ENCODE measurements at regions not wholly inside any gene's neighbourhood (a gene's known extent, or its start where the extent isn't known, plus 50 kb on each side); places are given as distances from the start of the nearest gene placed in this dataset.
"Not testable (repeated sequence)": the region's sequence is repeated elsewhere in the genome, so short reads cannot be mapped to it uniquely, and the experiment has no call there.

- peak; percentile 11 for DNase-seq (ENCODE audit: low read depth)
Observed at GRCh38 chr13:84865783-84866221, 933.4 kb downstream of the SLITRK6 start.

GRCh38 chr13:84864341-84864740, 934.9 kb downstream of the SLITRK6 start:
- no peak for DNase-seq (ENCODE audit: low read depth)

GRCh38 chr13:84847107-84847506, 952.1 kb downstream of the SLITRK6 start:
- no peak for DNase-seq (ENCODE audit: low read depth)

- DNase-seq (ENCODE audit: low read depth), result no peak
Observed at GRCh38 chr13:84845907-84846619, 953.2 kb downstream of the SLITRK6 start.

- no peak for DNase-seq (ENCODE audit: low read depth)
Observed at GRCh38 chr13:84844473-84844872, 954.7 kb downstream of the SLITRK6 start.

- no peak for DNase-seq (ENCODE audit: low read depth)
Observed at GRCh38 chr13:84843368-84843767, 955.9 kb downstream of the SLITRK6 start.

GRCh38 chr13:84834201-84834600, 951.9 kb upstream of the SLITRK1 start:
- no peak for DNase-seq (ENCODE audit: low read depth)

GRCh38 chr13:84831666-84832657, 949.7 kb upstream of the SLITRK1 start:
- DNase-seq (ENCODE audit: low read depth), result no peak

GRCh38 chr13:84823528-84823927, 941.3 kb upstream of the SLITRK1 start:
- DNase-seq (ENCODE audit: low read depth), result no peak

GRCh38 chr13:84821261-84821660, 939.0 kb upstream of the SLITRK1 start:
- no peak for DNase-seq (ENCODE audit: low read depth)

- no peak for DNase-seq (ENCODE audit: low read depth)
Observed at GRCh38 chr13:84816567-84817105, 934.4 kb upstream of the SLITRK1 start.

GRCh38 chr13:84812789-84813188, 930.5 kb upstream of the SLITRK1 start:
- DNase-seq (ENCODE audit: low read depth), result no peak

GRCh38 chr13:84812078-84812477, 929.8 kb upstream of the SLITRK1 start:
- no peak for DNase-seq (ENCODE audit: low read depth)

GRCh38 chr13:84810781-84811180, 928.5 kb upstream of the SLITRK1 start:
- DNase-seq (ENCODE audit: low read depth), result no peak

- no peak for DNase-seq (ENCODE audit: low read depth)
Observed at GRCh38 chr13:84802073-84802472, 919.8 kb upstream of the SLITRK1 start.

GRCh38 chr13:84784443-84785153, 902.3 kb upstream of the SLITRK1 start:
- DNase-seq (ENCODE audit: low read depth), result no peak

GRCh38 chr13:84777316-84777715, 895.0 kb upstream of the SLITRK1 start:
- no peak for DNase-seq (ENCODE audit: low read depth)

GRCh38 chr13:84776593-84776992, 894.3 kb upstream of the SLITRK1 start:
- DNase-seq (ENCODE audit: low read depth), result no peak

- not testable (repeated sequence) for DNase-seq (ENCODE audit: low read depth)
Observed at GRCh38 chr13:84775920-84776319, 893.6 kb upstream of the SLITRK1 start.

GRCh38 chr13:84774111-84774510, 891.8 kb upstream of the SLITRK1 start:
- no peak for DNase-seq (ENCODE audit: low read depth)

GRCh38 chr13:84760956-84761355, 878.7 kb upstream of the SLITRK1 start:
- DNase-seq (ENCODE audit: low read depth), result no peak

- DNase-seq (ENCODE audit: low read depth), result no peak
Observed at GRCh38 chr13:84749126-84749525, 866.9 kb upstream of the SLITRK1 start.
